HG02588 (cell line): ENCODE measurements at regions not wholly inside any gene's neighbourhood (a gene's known extent, or its start where the extent isn't known, plus 50 kb on each side); places are given as distances from the start of the nearest gene placed in this dataset.
"Not testable (repeated sequence)": the region's sequence is repeated elsewhere in the genome, so short reads cannot be mapped to it uniquely, and the experiment has no call there.

Experiments used
- ATAC-seq: cut with Tn5 transposase; IDR thresholded peaks from one replicate; pipeline ENCODE4 v1.9.1; 2021; ENCODE audit warnings: mild to moderate bottlenecking, moderate library complexity; ENCODE audit not compliant: unreplicated experiment

- ATAC-seq = no peak
Observed at GRCh38 chr13:30071969-30072817, 221.8 kb upstream of the UBL3 start.

- ATAC-seq = no peak
Observed at GRCh38 chr13:30065181-30065580, 214.8 kb upstream of the UBL3 start.

- ATAC-seq = no peak
Observed at GRCh38 chr13:30063892-30064291, 213.5 kb upstream of the UBL3 start.

GRCh38 chr13:30061217-30061616 is 210.8 kb upstream of the UBL3 start:
- no peak for ATAC-seq

GRCh38 chr13:30058429-30058828 is 208.0 kb upstream of the UBL3 start:
- no peak for ATAC-seq

- not testable (repeated sequence) for ATAC-seq
Observed at GRCh38 chr13:30054546-30054945, 204.1 kb upstream of the UBL3 start.

GRCh38 chr13:30053939-30054338 is 203.5 kb upstream of the UBL3 start:
- no peak for ATAC-seq

GRCh38 chr13:30052120-30052519 is 201.7 kb upstream of the UBL3 start:
- ATAC-seq = no peak

- ATAC-seq = no peak
Observed at GRCh38 chr13:30051531-30052060, 201.2 kb upstream of the UBL3 start.

- ATAC-seq = no peak
Observed at GRCh38 chr13:30049692-30050091, 199.3 kb upstream of the UBL3 start.

GRCh38 chr13:30047154-30047874 is 196.9 kb upstream of the UBL3 start:
- ATAC-seq = no peak

- ATAC-seq = no peak
Observed at GRCh38 chr13:30045916-30046704, 195.7 kb upstream of the UBL3 start.

- no peak for ATAC-seq
Observed at GRCh38 chr13:30044932-30045331, 194.5 kb upstream of the UBL3 start.

- no peak for ATAC-seq
Observed at GRCh38 chr13:30043631-30043925, 193.2 kb upstream of the UBL3 start.

- no peak for ATAC-seq
Observed at GRCh38 chr13:30042891-30043630, 192.6 kb upstream of the UBL3 start.

- ATAC-seq = no peak
Observed at GRCh38 chr13:30042272-30042671, 191.9 kb upstream of the UBL3 start.

GRCh38 chr13:30039511-30039911 is 189.1 kb upstream of the UBL3 start:
- ATAC-seq = no peak

- no peak for ATAC-seq
Observed at GRCh38 chr13:30038884-30039283, 188.5 kb upstream of the UBL3 start.

- no peak for ATAC-seq
Observed at GRCh38 chr13:30037766-30038165, 187.3 kb upstream of the UBL3 start.

- ATAC-seq = no peak
Observed at GRCh38 chr13:30037306-30037705, 186.9 kb upstream of the UBL3 start.

- no peak for ATAC-seq
Observed at GRCh38 chr13:30034458-30034795, 184.0 kb upstream of the UBL3 start.
